ENCODE measurements at regions not wholly inside any gene's neighbourhood (a gene's known extent, or its start where the extent isn't known, plus 50 kb on each side); places are given as distances from the start of the nearest gene placed in this dataset.

DNA sequence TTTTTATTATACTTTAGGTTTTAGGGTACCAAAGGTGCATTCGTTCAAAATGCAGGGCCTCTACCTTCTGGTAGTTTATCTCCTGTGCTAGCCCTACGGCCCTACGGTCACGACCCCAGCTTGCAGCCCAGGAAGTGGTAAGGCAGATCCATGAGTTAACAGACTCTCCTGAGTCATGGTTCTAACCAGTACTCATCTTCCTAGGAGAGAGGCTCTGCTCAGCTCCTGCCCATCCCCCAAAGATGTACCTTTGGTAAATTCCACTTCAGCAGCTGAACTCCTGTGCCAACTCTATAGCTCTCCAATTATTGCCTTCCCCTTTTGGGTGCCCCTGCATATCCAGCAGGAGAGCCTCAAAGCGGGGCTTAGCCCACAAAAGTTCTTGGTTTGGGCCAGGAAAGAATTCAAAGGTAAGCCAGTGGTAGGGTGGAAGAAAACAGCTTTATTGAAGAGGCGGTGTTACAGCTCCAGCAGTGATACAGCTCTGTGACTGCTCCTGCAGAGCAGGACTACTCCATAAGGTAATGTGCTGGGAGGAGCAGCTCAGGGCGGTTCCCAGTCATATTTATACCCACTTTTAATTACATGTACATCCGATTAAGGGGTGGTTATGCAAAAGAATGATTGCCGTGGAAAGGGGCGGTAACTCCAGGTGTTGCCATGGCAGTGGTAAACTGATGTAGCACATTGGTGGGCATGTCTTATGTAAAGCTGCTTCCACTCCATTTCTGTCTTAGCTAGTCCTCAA, 241.4 kb downstream of the PMP22 start:
- Histone ChIP-seq H4K20me1 (ENCODE audit: low read depth) (no peaks in the 10 kb centered on the region), H3K9ac (no peak overlapping the region), H3K27ac (no peak overlapping the region), H3K79me2 (ENCODE audit: low read depth) (no peaks in the 10 kb centered on the region), H2AFZ (replicated peaks) (peak overlapping the region; percentile 63), H3K4me3 (no peak overlapping the region), H3K4me2 (no peak overlapping the region), H3K27me3 (no peaks in the 10 kb centered on the region), H3K36me3 (no peaks in the 10 kb centered on the region), H3K9me3 (ENCODE audit: low read depth) (no peaks in the 10 kb centered on the region), H3K4me1 (no peaks in the 10 kb centered on the region), H3F3A (ENCODE audit: low read depth) (no peaks in the 10 kb centered on the region)
- Mint-ChIP-seq H3K4me3 (no peak overlapping the region), H3K27ac (no peak overlapping the region), H3K9me3 (peaks cover 2% of the 10 kb centered on the region), H3K36me3 (no peaks in the 10 kb centered on the region), H3K27me3 (ENCODE audit: insufficient read depth, low read depth) (no peaks in the 10 kb centered on the region), H3K4me1 (peaks cover 4% of the 10 kb centered on the region)
- TF ChIP-seq EZH2phosphoT487 (IDR thresholded peaks at IDR 0.05), result no peak
- TF ChIP-seq EZH2 (IDR thresholded peaks at IDR 0.05), result no peak
- TF ChIP-seq, protein P1, sequence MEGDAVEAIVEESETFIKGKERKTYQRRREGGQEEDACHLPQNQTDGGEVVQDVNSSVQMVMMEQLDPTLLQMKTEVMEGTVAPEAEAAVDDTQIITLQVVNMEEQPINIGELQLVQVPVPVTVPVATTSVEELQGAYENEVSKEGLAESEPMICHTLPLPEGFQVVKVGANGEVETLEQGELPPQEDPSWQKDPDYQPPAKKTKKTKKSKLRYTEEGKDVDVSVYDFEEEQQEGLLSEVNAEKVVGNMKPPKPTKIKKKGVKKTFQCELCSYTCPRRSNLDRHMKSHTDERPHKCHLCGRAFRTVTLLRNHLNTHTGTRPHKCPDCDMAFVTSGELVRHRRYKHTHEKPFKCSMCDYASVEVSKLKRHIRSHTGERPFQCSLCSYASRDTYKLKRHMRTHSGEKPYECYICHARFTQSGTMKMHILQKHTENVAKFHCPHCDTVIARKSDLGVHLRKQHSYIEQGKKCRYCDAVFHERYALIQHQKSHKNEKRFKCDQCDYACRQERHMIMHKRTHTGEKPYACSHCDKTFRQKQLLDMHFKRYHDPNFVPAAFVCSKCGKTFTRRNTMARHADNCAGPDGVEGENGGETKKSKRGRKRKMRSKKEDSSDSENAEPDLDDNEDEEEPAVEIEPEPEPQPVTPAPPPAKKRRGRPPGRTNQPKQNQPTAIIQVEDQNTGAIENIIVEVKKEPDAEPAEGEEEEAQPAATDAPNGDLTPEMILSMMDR (IDR thresholded peaks at IDR 0.05), result no peak
- no peak for DNase-seq (ENCODE audit: low spot score)

DNA sequence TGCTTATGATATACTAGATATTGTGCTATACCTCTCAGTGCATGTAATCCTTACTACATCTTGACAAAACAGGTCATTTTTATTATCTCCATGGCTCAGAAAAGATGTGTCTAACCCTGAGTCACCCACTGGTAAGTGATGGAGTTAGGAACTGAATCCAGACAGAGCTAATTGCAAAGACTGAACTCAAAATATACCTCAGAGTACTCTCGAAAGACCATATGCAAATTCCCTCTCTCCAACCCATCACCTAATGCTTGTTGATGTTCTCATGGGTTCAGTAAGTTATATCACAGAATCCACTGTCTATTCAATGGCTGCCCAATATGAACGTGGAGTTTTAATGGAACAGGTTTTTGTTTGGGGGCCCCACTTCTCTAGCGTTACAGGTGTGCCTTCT, 246.0 kb downstream of the PMP22 start:
- no peaks in the 10 kb centered on the region for H3K27me3 ChIP-seq
- H3K4me3 ChIP-seq, result no peak overlapping the region
- Mint-ChIP-seq H3K27me3 (ENCODE audit: insufficient read depth, low read depth) (no peaks in the 10 kb centered on the region), H3K4me3 (no peak overlapping the region), H3K36me3 (peaks cover 2% of the 10 kb centered on the region), H3K27ac (no peak overlapping the region), H3K4me1 (no peaks in the 10 kb centered on the region), H3K9me3 (peaks cover 6% of the 10 kb centered on the region)
- H2AFZ ChIP-seq (replicated peaks), result no peak overlapping the region
- no peak overlapping the region for H3K27ac ChIP-seq
- TF ChIP-seq EZH2phosphoT487 (IDR thresholded peaks at IDR 0.05) (no peak), EZH2 (IDR thresholded peaks at IDR 0.05) (no peak)
- TF ChIP-seq, protein P1 (IDR thresholded peaks at IDR 0.05), result no peak
- DNase-seq (ENCODE audit: low spot score), result no peak
- no peak overlapping the region for H3K9ac ChIP-seq
- H3K36me3 ChIP-seq, result no peaks in the 10 kb centered on the region
- H3K79me2 ChIP-seq (ENCODE audit: low read depth), result no peaks in the 10 kb centered on the region
- H3K4me1 ChIP-seq, result no peaks in the 10 kb centered on the region
- H3K4me2 ChIP-seq, result no peak overlapping the region
- H4K20me1 ChIP-seq (ENCODE audit: low read depth), result no peaks in the 10 kb centered on the region
- H3K9me3 ChIP-seq (ENCODE audit: low read depth), result no peaks in the 10 kb centered on the region
- H3F3A ChIP-seq (ENCODE audit: low read depth), result no peaks in the 10 kb centered on the region

DNA sequence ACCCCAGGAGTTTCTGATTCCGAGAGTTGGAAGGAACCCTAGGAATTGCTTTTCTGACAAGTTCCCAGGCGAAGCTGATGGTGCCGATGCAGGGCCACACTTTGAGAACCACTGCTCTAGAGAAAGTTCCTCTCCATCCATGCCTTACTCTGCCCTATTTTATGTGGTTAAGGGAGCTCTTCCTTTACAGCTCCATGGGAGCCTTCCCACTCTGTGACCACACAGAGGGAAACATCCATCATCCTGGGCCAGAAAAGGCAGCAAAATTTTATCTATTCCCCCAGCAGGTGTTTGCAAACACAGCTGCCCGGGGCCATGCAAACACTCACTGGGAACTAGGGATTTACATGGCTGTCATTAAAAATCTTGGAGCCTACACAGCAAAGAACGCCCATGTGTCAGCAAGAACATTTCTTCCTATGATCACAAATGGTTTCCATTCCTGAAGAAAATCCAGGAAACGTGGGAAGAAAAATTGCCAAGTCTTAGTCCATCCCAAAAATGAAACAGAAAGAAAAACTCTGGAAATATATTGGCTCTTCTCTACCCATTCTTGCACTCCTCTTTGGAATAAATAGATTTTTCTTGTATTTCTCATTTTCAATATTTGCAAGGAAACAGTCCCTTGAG, 252.7 kb downstream of the PMP22 start:
- Mint-ChIP-seq H3K27ac (no peak overlapping the region), H3K4me3 (no peak overlapping the region), H3K27me3 (ENCODE audit: insufficient read depth, low read depth) (peaks cover 2% of the 10 kb centered on the region), H3K36me3 (peaks cover 2% of the 10 kb centered on the region), H3K9me3 (peaks cover 3% of the 10 kb centered on the region), H3K4me1 (peaks cover 6% of the 10 kb centered on the region)
- Histone ChIP-seq H3K9ac (no peak overlapping the region), H3F3A (ENCODE audit: low read depth) (no peaks in the 10 kb centered on the region), H3K4me2 (no peak overlapping the region), H2AFZ (replicated peaks) (no peak overlapping the region), H3K4me1 (no peaks in the 10 kb centered on the region), H4K20me1 (ENCODE audit: low read depth) (no peaks in the 10 kb centered on the region), H3K4me3 (no peak overlapping the region), H3K36me3 (no peaks in the 10 kb centered on the region), H3K9me3 (ENCODE audit: low read depth) (no peaks in the 10 kb centered on the region), H3K27me3 (no peaks in the 10 kb centered on the region), H3K27ac (no peak overlapping the region), H3K79me2 (ENCODE audit: low read depth) (no peaks in the 10 kb centered on the region)
- no peak for TF ChIP-seq EZH2 (IDR thresholded peaks at IDR 0.05)
- TF ChIP-seq, protein P1 (IDR thresholded peaks at IDR 0.05), result no peak
- no peak for TF ChIP-seq EZH2phosphoT487 (IDR thresholded peaks at IDR 0.05)
- no peak for DNase-seq (ENCODE audit: low spot score)
